Ovary (tissue), 7 donors: ENCODE measurements at regions not wholly inside any gene's neighbourhood (a gene's known extent, or its start where the extent isn't known, plus 50 kb on each side); places are given as distances from the start of the nearest gene placed in this dataset.

Experiments used
- DNase-seq, 5 donors: peaks; one replicate each; pipeline ENCODE4 v3.0.0-alpha.2; 2019 to 2020
- H3K27ac ChIP-seq, 2 donors: fragments of 200-600 bp; one replicate each; pipeline versions ENCODE4 v1.5.1 to v1.8.0; 2019 to 2022
- H3K27me3 ChIP-seq: fragments of 200-600 bp; one replicate; pipeline ENCODE4 v1.8.0; 2022
- H3K36me3 ChIP-seq: fragments of 200-600 bp; sonication (generic); one replicate; pipeline ENCODE4 v1.5.1; 2019
- H3K4me1 ChIP-seq: one replicate; pipeline ENCODE4 v1.8.1; 2013; ENCODE audit warnings: mild to moderate bottlenecking, moderate library complexity; ENCODE audit not compliant: insufficient read depth
- H3K4me3 ChIP-seq: fragments of 200-600 bp; sonication (generic); one replicate; pipeline ENCODE4 v1.5.1; 2017
- H3K9me3 ChIP-seq, 2 donors: fragments of 200-600 bp in 1 of 2; sonication (generic) in 1 of 2; one replicate each; pipeline versions ENCODE4 v1.5.1 to v1.8.1; 2013 to 2019; ENCODE audit warnings: mild to moderate bottlenecking in 1 of 2, moderate library complexity in 1 of 2
- EP300 ChIP-seq: sonication (generic); formaldehyde crosslinking; IDR thresholded peaks from one replicate; pipeline ENCODE4 v1.6.1; 2017; ENCODE audit warnings: antibody characterized with exemption
- POLR2A ChIP-seq: fragments of 450-650 bp; IDR thresholded peaks from one replicate; pipeline ENCODE4 v1.6.1; 2017; ENCODE audit warnings: antibody characterized with exemption, mild to moderate bottlenecking, moderate library complexity
- WGBS, 3 donors: extraction: QIAGEN DNeasy Blood & Tissue Kit in 1 of 3; methylation state at CpG; one replicate each; pipeline versions ENCODE4 v1.1.5 to v1.1.7; 2013 to 2017; 5-methylcytosine and 5-hydroxymethylcytosine counted together
- intact Hi-C, 4 donors: fragments of 100-400 bp; cut with DNase I; formaldehyde crosslinking; loops; one replicate each; pipeline versions ENCODE4 v1.11.0 to v1.15.1; 2022 to 2023
- TF ChIP-seq, protein P1 (sequence below), 3 donors: fragments of 450-650 bp in 2 of 3; fragments of 200-600 bp in 1 of 3; IDR thresholded peaks; one replicate each; pipeline versions ENCODE4 v1.5.1 to v1.8.0; 2016 to 2022; ENCODE audit warnings: antibody characterized with exemption in 3 of 3, mild to moderate bottlenecking in 1 of 3
- donor health status: DM: no; HTN: no; CAD: no; lungs with moderate emphysema.
- donor health status: DM: no; HTN: no; CAD: no.
- donor health status: Bipolar disorder and iron deficiency.
- donor health status: DM: no; HTN: no; CAD: no.
- donor health status: DM: yes; HTN: yes; CAD: no.

DNA sequence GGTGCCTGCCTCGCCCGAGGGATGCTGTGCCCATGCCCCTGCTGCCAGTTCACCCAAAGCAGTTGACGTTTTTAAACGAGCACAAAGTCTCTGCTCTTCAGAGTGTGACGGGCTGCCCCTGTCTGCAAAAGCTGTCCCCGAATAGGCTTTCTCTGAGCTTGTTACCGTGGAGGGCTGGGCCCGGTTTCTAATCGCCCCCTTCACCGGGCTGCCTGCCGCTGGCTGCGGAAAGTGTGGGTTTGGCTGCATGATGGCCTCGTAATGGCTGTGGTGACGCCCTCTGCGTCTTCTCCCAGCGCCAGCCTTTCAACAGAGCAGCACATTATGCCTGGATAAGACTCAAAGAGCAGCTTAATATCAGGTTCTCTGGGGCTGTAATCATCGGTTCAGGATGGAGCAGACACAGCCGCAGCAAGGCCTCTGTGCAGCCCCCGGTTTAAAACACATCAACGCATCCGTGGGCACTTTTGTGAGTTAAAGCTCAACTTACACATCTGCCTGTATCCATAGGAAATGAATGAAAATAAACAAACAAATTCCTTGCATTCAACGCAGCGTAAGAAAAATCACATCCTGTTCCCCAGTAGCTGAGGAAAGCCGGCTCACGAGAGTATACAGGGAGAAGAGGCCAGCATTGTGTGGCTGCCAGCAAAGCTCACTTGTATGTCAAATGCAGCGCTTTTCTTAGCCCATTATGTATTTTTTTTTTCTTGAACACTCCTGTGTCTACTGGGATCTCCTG lies 166.4 kb upstream of the SOX1 start:
- Histone ChIP-seq H3K9me3 (no peaks in the 10 kb centered on the region), H3K36me3 (no peaks in the 10 kb centered on the region), H3K27ac (no peak overlapping the region), H3K27me3 (no peaks in the 10 kb centered on the region), H3K4me1 (no peaks in the 10 kb centered on the region), H3K4me3 (no peak overlapping the region)
- intact Hi-C loops = no loop called here
- WGBS, 3 donors = 42 to 49% (median 43%) methylated on average over 26 of the region's 26 CpGs
- DNase-seq = no peak
- TF ChIP-seq, protein P1, sequence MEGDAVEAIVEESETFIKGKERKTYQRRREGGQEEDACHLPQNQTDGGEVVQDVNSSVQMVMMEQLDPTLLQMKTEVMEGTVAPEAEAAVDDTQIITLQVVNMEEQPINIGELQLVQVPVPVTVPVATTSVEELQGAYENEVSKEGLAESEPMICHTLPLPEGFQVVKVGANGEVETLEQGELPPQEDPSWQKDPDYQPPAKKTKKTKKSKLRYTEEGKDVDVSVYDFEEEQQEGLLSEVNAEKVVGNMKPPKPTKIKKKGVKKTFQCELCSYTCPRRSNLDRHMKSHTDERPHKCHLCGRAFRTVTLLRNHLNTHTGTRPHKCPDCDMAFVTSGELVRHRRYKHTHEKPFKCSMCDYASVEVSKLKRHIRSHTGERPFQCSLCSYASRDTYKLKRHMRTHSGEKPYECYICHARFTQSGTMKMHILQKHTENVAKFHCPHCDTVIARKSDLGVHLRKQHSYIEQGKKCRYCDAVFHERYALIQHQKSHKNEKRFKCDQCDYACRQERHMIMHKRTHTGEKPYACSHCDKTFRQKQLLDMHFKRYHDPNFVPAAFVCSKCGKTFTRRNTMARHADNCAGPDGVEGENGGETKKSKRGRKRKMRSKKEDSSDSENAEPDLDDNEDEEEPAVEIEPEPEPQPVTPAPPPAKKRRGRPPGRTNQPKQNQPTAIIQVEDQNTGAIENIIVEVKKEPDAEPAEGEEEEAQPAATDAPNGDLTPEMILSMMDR (IDR thresholded peaks at IDR 0.05) = no peak
- TF ChIP-seq EP300 (no peak), POLR2A (no peak)

DNA sequence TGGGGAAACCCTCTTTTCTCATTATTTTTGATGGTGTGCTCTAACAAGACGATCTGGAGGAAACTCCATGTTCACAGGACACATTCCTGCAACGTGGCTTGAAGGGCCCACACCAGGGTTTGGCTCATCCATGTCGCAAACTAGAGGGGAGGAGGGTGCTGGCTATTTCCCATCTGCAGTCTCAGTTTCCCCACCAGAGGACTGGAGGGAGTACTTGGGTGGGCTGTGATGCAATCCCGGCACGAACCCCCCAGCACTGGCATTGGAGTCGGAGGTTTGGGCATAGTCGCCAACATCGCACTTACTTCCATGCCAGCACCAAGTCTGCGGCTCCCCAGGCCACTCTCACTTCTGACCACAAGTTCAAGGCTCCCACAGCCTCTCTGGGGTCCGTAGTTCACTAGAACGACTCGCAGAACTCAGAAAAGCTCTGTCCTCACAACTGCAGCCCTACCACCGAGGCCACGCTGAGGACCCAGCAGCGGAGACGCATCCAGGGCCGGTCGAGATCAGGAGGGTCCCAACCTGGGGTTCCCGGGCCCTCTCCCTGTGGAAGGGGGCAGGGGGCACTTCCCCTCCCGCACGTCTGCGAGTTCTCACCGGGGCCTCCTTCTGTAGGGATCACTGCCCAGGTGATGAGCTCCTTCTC lies 165.6 kb upstream of the SOX1 start:
- no peak for TF ChIP-seq EP300
- TF ChIP-seq, protein P1 (IDR thresholded peaks at IDR 0.05) = no peak
- TF ChIP-seq POLR2A = no peak
- no peaks in the 10 kb centered on the region for H3K36me3 ChIP-seq
- H3K4me3 ChIP-seq = no peak overlapping the region
- no peak for DNase-seq
- 76 to 83% (median 79%) methylated on average over 23 of the region's 23 CpGs for whole genome bisulfite sequencing, 3 donors
- no peaks in the 10 kb centered on the region for H3K4me1 ChIP-seq
- no peaks in the 10 kb centered on the region for H3K9me3 ChIP-seq
- no peaks in the 10 kb centered on the region for H3K27me3 ChIP-seq
- H3K27ac ChIP-seq = no peak overlapping the region
- intact Hi-C loops = no loop called here

DNA sequence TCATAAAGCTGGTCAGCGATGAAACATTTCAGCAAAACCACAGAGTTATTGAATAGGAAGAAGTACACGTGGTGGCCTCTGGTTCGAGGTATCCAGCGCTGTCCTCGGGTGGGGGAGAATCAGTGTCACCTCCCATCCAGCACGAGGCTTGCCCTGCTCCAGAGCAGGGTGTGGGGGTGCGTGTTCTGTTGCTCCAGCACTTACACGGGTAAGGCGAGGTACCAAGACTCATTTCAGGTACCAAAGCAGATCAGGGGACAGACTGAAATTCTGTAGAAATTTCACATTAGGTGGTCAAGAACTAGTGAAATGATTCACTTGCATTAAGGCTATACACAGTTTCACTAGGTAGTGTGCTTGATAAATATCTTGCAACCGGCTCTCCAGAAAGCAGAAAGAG lies 164.2 kb upstream of the SOX1 start:
- Histone ChIP-seq H3K4me1 (no peaks in the 10 kb centered on the region), H3K27ac (no peak overlapping the region), H3K9me3 (no peaks in the 10 kb centered on the region), H3K27me3 (no peaks in the 10 kb centered on the region), H3K36me3 (no peaks in the 10 kb centered on the region), H3K4me3 (no peak overlapping the region)
- no peak for DNase-seq
- intact Hi-C loops = no loop called here
- TF ChIP-seq EP300 (no peak), POLR2A (no peak)
- TF ChIP-seq, protein P1 (IDR thresholded peaks at IDR 0.05) = no peak
- 79 to 90% (median 82%) methylated on average over 10 of the region's 10 CpGs for WGBS, 3 donors

DNA sequence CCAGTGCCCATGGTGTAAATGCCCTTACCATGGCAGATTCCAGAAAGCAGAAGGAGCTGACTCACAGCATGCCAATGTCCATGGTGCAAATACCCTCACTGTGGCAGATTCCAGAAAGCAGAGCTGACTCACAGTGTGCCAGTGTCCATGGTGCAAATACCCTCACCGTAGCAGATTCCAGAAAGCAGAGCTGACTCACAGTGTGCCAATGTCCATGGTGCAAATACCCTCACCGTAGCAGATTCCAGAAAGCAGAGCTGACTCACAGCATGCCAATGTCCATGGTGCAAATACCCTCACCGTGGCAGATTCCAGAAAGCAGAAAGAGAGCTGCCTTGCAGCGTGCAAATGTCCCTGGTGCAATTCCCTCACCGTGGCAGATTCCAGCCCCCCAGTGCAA lies 163.8 kb upstream of the SOX1 start:
- H3K9me3 ChIP-seq = no peaks in the 10 kb centered on the region
- DNase-seq = no peak
- 73 to 82% (median 78%) methylated on average over 5 of the region's 5 CpGs for WGBS, 3 donors
- H3K4me1 ChIP-seq = no peaks in the 10 kb centered on the region
- TF ChIP-seq, protein P1 (IDR thresholded peaks at IDR 0.05) = no peak
- TF ChIP-seq POLR2A = no peak
- H3K4me3 ChIP-seq = no peak overlapping the region
- no peaks in the 10 kb centered on the region for H3K27me3 ChIP-seq
- no peak overlapping the region for H3K27ac ChIP-seq
- intact Hi-C loops = no loop called here
- no peaks in the 10 kb centered on the region for H3K36me3 ChIP-seq
